ENCODE measurements at regions not wholly inside any gene's neighbourhood (a gene's known extent, or its start where the extent isn't known, plus 50 kb on each side); places are given as distances from the start of the nearest gene placed in this dataset.
"Not testable (repeated sequence)": the region's sequence is repeated elsewhere in the genome, so short reads cannot be mapped to it uniquely, and the experiment has no call there.

DNA sequence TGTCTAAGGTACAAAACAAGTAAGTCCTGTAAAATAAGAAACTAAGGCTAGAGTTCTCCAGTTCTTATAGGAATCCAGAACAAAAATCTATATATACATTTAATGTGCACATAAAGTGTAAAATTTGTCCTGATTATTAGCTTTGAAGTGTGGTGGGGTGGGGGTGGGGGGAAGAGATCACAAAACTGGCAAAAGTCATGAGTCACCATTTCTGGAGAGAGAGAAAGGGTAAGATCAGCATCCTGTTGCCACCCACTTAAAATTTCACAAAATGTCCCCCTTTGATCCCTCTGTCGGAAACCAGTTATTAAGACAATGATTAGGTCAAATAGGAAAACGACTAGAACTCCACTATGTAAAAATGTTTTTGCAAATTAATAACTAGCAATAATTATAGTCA is 482.0 kb upstream of the POU3F2 start:
- DNase-seq = no peak

DNA sequence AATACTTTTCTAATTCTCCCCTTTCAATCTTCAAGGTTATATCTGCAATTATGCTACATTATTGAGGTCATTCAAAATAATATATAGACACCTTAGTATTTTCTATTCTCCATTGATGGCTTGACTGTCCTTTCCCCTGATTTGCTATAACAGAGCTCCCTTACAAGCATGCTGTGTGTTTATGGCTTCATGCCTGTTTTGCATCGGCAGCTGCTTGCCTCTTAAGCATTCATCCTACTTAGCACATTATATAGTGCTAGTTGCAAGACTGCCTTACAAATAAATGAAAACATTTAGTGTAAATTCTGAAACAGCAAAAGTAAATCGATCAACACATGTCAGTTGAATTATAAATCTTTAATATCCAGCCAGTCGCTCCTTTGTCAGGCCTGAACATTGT is 476.2 kb upstream of the POU3F2 start:
- no peak for DNase-seq

GRCh38 chr6:98366371-98366770 is 468.0 kb upstream of the POU3F2 start:
- no peak for DNase-seq

DNA sequence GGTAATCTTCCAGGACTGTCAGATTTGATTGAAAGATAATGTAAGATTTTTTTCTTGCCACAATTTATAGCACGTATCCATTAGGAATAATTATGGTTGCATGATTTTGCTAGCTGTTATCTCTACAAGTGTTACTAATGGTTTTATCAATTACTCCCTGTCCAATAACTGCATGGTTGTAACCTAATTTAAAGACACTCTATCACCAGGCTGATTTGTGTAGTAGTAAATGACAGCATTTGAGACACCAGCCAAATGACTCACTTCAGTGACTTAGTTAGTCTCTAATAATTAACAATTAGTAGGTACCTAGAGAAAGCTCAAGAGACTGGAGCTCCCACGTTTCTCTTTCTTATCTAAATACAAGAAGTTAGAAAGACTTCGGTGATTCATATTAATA is 453.8 kb upstream of the POU3F2 start:
- DNase-seq = no peak

DNA sequence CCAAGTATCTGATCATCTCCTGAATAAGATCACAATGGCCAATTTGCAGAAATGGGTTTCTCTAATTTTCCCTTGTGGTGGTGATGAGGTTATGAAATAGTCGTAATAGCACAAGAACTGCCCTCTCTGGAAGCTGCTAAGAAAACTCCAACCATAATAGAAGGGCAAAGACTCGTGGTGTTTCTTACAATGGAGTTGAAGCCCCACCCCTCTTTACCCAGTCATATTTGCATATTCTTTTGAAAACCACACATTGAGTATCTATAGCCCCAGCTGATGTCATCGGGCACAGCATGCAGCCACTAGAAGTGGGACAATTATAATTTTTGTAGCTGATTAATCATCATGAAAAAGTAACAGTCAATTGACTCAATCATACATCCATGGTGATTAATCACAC is 452.1 kb upstream of the POU3F2 start:
- DNase-seq = no peak

- DNase-seq = no peak
Observed at GRCh38 chr6:98384334-98384733, 450.0 kb upstream of the POU3F2 start.

GRCh38 chr6:98384801-98385200 is 449.6 kb upstream of the POU3F2 start:
- DNase-seq = no peak

- no peak for DNase-seq
Observed at GRCh38 chr6:98395610-98396166, 438.7 kb upstream of the POU3F2 start.

GRCh38 chr6:98416027-98416426 is 418.3 kb upstream of the POU3F2 start:
- DNase-seq = no peak

DNA sequence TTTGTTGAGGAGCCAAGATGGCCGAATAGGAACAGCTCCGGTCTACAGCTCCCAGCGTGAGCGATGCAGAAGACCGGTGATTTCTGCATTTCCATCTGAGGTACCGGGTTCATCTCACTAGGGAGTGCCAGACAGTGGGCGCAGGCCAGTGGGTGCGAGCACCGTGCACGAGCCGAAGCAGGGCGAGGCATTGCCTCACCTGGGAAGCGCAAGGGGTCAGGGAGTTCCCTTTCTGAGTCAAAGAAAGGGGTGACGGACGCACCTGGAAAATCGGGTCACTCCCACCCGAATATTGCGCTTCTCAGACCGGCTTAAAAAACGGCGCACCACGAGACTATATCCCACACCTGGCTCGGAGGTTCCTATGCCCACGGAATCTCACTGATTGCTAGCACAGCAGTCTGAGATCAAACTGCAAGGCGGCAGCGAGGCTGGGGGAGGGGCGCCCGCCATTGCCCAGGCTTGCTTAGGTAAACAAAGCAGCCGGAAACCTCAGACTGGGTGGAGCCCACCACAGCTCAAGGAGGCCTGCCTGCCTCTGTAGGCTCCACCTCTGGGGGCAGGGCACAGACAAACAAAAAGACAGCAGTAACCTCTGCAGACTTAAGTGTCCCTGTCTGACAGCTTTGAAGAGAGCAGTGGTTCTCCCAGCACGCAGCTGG is 417.7 kb upstream of the POU3F2 start:
- not testable (repeated sequence) for DNase-seq

DNA sequence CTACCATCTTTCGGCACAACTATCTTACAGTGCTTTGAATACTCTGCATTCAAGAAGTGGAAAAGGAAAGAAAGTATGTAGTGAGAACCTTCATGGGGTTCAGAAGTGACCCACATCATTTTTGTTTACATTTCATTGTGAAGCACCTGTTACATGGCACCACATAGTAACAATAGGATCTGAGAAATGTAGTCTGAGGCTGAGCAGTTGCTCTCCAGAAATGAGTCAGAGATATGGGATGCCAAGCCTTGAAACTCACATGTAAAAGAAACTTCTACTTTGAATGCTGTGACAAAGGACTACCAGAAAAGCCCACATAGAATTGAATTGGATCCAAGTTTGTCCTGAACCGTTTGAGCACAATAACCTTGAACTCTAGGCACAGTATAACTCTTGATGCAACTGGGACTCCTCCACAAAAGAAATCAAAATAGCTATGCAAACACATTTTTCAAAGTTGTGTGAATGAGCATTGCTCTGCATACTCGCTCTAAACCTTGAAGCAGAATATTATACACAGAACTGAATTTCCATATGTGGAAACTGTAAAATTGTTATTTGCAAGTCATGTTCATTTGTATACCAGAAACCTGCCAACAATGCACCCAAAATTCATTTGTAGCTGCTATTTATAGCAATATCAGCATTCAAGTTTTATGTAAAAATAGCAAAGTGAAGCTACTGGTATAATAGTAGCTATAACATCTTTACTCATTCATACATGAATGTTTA is 400.9 kb upstream of the POU3F2 start:
- no peak for DNase-seq

GRCh38 chr6:98443633-98444032 is 390.7 kb upstream of the POU3F2 start:
- DNase-seq = no peak

- DNase-seq = no peak
Observed at GRCh38 chr6:98452685-98453084, 381.7 kb upstream of the POU3F2 start.

- DNase-seq = no peak
Observed at GRCh38 chr6:98454809-98455322, 379.5 kb upstream of the POU3F2 start.

- DNase-seq = no peak
Observed at GRCh38 chr6:98458708-98459107, 375.7 kb upstream of the POU3F2 start.

GRCh38 chr6:98463038-98464000 is 371.1 kb upstream of the POU3F2 start:
- no peak for DNase-seq

DNA sequence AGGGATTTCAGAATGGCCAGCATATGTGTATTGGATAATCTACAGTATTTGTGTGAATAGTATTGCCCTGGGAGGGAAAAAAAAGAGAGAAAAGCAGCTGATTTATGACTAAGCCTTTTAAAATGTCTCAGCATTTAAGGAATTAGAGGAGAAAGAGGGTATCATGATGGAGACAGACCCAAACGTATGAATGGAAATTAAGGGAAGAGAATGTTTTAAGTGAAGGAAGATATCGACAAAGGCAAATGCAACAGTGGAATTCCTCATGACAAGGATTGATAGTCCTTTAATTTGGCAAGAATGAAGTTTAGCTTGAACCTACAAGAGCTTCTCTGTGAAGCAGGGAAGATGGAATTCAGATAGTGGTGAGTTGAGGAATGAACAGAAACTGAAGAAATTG is 367.3 kb upstream of the POU3F2 start:
- no peak for DNase-seq

DNA sequence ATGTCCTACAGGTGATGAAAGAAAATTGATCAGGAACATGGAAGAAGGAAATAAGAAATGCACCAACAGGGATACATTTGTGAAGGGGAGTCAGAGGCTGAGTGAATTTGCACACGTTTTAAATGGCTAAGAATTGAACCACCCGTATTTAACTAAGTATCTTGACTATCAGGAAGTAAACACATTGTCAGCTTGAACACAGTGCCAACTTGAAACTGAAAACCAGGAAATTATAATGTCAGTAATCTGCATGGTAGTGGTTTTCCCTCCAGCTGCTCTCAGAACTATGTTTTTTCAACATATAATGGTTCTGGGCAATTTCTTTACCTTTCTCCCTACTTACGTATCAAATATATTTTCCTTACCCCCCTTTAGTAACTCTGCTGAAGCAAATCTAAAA is 366.5 kb upstream of the POU3F2 start:
- DNase-seq = no peak

GRCh38 chr6:98469141-98469540 is 365.2 kb upstream of the POU3F2 start:
- DNase-seq = no peak

DNA sequence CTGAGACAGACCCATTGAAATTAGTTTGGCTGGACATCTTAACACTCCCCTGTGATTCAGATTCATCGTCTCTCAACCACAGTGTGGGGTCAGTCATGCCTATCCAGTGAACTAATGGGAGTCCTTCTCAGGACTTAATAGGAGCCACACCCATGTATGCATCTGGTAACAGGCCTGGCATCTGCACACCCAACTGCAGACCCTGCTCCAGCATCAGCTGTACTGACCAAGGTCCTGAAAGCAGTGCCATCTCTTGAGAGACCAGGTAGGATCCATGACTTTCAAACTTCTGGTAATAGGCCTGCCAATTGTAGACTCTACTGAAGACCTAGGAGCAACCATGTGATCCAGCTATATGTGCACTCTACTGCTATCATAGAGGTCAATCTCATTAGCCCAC is 363.6 kb upstream of the POU3F2 start:
- DNase-seq = no peak

- DNase-seq = no peak
Observed at GRCh38 chr6:98471444-98471843, 362.9 kb upstream of the POU3F2 start.

GRCh38 chr6:98477231-98477630 is 357.1 kb upstream of the POU3F2 start:
- DNase-seq = no peak

GRCh38 chr6:98484696-98485095 is 349.7 kb upstream of the POU3F2 start:
- DNase-seq = no peak

Measured in stimulated activated CD4-positive, alpha-beta T cell treated with anti-CD3 and anti-CD28 coated beads, Interleukin-2, amount 100 ng/mL, for 48 hours (primary cell).